Central memory CD8-positive, alpha-beta T cell (primary cell): ENCODE measurements at regions not wholly inside any gene's neighbourhood (a gene's known extent, or its start where the extent isn't known, plus 50 kb on each side); places are given as distances from the start of the nearest gene placed in this dataset.

ENCODE experiments used
- ATAC-seq: fragments of 150-1000 bp; cut with Tn5 transposase; replicated peaks from 2 replicates; pipeline ENCODE4 v1.10.0; 2022; ENCODE audit warnings: mild to moderate bottlenecking, moderate FRiP score, moderate number of reproducible peaks; ENCODE audit not compliant: poor library complexity, severe bottlenecking; ENCODE audit errors: extremely low read depth
- DNase-seq, 2 donors: peaks; one replicate each; pipeline ENCODE4 v3.0.0; 2021; ENCODE audit warnings: low spot score in 2 of 2
- H3K27ac Mint-ChIP-seq: one replicate; pipeline ENCODE4 v1.8.0; 2022; ENCODE audit warnings: low read depth, mild to moderate bottlenecking, moderate library complexity, mixed read lengths
- H3K27me3 Mint-ChIP-seq: one replicate; pipeline ENCODE4 v1.8.0; 2022; ENCODE audit warnings: mixed read lengths
- H3K36me3 Mint-ChIP-seq: one replicate; pipeline ENCODE4 v1.8.0; 2022; ENCODE audit warnings: mild to moderate bottlenecking, moderate library complexity, mixed read lengths; ENCODE audit not compliant: insufficient read depth
- H3K4me1 Mint-ChIP-seq: one replicate; pipeline ENCODE4 v1.8.0; 2022; ENCODE audit warnings: mixed read lengths
- H3K4me3 Mint-ChIP-seq: one replicate; pipeline ENCODE4 v1.8.0; 2022; ENCODE audit warnings: mild to moderate bottlenecking, moderate library complexity, mixed read lengths
- H3K9me3 Mint-ChIP-seq: one replicate; pipeline ENCODE4 v1.8.0; 2022; ENCODE audit warnings: mixed read lengths

DNA sequence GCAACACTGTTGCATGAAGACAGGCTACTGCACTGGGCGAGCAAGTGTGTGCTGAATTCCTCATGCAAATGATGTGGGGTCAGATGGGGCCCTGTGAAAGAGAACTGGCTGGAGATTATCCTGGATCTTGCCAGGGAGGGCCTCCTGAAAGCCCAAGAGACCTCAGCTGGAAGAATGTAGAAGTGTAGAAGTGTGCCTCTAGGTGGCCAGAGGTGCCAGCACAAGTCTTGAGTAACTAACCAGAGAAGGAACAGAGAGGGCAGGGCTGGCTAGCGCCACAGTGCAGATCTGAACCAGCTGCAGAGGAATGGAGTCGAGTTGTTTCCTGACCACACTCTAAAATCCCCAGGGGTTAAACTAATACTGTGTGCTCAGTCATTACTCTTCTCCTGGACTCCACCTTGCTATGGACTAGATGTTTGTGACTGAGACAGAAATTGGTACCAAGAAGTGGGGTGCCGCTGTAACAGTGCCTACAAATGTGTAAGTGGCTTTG lies 399.3 kb downstream of the LRATD1 start:
- Mint-ChIP-seq H3K4me1 (peaks cover 13% of the 10 kb centered on the region), H3K9me3 (peaks cover 4% of the 10 kb centered on the region), H3K36me3 (no peaks in the 10 kb centered on the region), H3K27ac (no peak overlapping the region), H3K4me3 (no peak overlapping the region), H3K27me3 (peaks cover 14% of the 10 kb centered on the region)
- ATAC-seq (no peak), DNase-seq (no peak)

- peaks cover 14% of the 10 kb centered on the region for H3K27me3 Mint-ChIP-seq
- peaks cover 4% of the 10 kb centered on the region for H3K9me3 Mint-ChIP-seq
- H3K4me1 Mint-ChIP-seq: peaks cover 34% of the 10 kb centered on the region
- H3K4me3 Mint-ChIP-seq: no peak overlapping the region
- no peak for DNase-seq
- ATAC-seq: no peak
- peak overlapping the region; percentile 80 for H3K27ac Mint-ChIP-seq
- peaks cover 2% of the 10 kb centered on the region for H3K36me3 Mint-ChIP-seq
These were observed 401.7 kb downstream of the LRATD1 start for GRCh38 chr2:15034246-15034645.

GRCh38 chr2:15034860-15035259 lies 402.3 kb downstream of the LRATD1 start:
- DNase-seq: no peak
- H3K4me1 Mint-ChIP-seq: peaks cover 38% of the 10 kb centered on the region
- no peak overlapping the region for H3K4me3 Mint-ChIP-seq
- ATAC-seq: no peak
- H3K27me3 Mint-ChIP-seq: peaks cover 14% of the 10 kb centered on the region
- H3K27ac Mint-ChIP-seq: no peak overlapping the region
- peaks cover 4% of the 10 kb centered on the region for H3K9me3 Mint-ChIP-seq
- peaks cover 2% of the 10 kb centered on the region for H3K36me3 Mint-ChIP-seq

- peak; percentile 89 for ATAC-seq
- Mint-ChIP-seq H3K9me3 (peaks cover 4% of the 10 kb centered on the region), H3K4me3 (peak overlapping the region; percentile 55)
These were observed 406.1 kb downstream of the LRATD1 start for GRCh38 chr2:15038366-15039364.

DNA sequence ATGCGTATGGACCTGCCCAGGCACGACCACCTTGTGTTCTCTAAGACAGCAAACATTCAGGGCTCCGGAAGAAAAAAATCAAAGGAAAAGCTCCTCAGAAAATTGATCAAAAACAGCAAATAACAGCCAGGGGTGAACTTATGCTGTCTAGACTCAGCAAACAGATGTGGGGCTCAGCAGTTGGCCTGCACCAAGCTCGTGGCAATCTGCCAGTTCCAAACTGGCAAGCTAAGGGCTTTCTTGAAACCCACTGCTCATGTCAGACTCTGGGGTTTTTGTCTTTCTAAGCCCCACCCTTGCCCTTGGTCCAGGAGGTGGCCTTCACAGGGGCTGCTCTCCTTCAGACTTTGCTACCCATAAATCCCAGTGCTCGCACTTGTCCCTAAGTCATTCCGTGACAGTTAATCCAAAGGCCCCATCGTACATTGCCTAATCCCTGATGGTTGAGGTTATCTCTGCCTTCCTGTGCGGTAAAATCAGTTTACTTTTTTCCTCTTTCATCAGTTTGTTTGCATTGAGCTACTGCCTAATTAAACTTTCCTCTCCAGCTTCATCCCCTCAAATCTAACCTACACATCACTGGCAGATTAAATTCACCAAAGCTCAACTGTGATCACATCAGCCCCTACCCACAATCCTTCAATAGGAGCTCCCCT lies 408.0 kb downstream of the LRATD1 start:
- H3K4me3 Mint-ChIP-seq: no peak overlapping the region
- H3K9me3 Mint-ChIP-seq: peaks cover under 1% of the 10 kb centered on the region
- peaks cover 30% of the 10 kb centered on the region for H3K4me1 Mint-ChIP-seq
- ATAC-seq (no peak), DNase-seq (no peak)
- H3K36me3 Mint-ChIP-seq: peaks cover 2% of the 10 kb centered on the region
- H3K27me3 Mint-ChIP-seq: peaks cover 9% of the 10 kb centered on the region
- no peak overlapping the region for H3K27ac Mint-ChIP-seq

More at GRCh38 chr2:15038366-15039364, 406.1 kb downstream of the LRATD1 start:
- H3K27me3 Mint-ChIP-seq: peaks cover 9% of the 10 kb centered on the region
- peaks cover 33% of the 10 kb centered on the region for H3K4me1 Mint-ChIP-seq
- DNase-seq: peak in 1 of 2 donors; percentile 27
- peak overlapping the region; percentile 90 for H3K27ac Mint-ChIP-seq
- peaks cover 2% of the 10 kb centered on the region for H3K36me3 Mint-ChIP-seq

DNA sequence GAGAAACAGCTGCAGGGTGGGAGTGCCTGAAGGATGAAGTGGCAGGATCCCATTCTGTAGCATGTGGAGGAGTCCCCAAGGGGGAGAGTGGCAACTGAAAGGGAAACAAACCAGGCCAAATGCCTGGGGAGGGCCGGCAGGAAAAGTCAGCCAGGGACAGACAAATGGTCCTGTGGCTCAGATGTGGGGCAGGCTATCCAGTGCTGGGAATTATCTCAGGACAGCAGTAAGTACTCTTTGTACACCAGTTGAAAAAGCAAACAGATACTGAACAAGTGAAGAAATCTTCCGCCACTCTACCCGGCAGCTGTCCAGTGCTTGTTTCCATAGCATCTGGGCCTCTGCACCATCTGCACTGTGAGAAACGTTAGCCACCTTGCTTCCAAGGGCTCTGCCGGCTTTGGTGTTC lies 408.9 kb downstream of the LRATD1 start:
- no peaks in the 10 kb centered on the region for H3K9me3 Mint-ChIP-seq
- ATAC-seq: no peak

GRCh38 chr2:15042801-15043217 lies 410.3 kb downstream of the LRATD1 start:
- Mint-ChIP-seq H3K27ac (no peak overlapping the region), H3K36me3 (peaks cover 2% of the 10 kb centered on the region), H3K4me3 (no peak overlapping the region), H3K9me3 (no peaks in the 10 kb centered on the region), H3K27me3 (peaks cover 9% of the 10 kb centered on the region), H3K4me1 (peaks cover 15% of the 10 kb centered on the region)
- ATAC-seq (no peak), DNase-seq (no peak)

More for the DNA sequence above, 408.9 kb downstream of the LRATD1 start:
- Mint-ChIP-seq H3K4me3 (no peak overlapping the region), H3K27ac (no peak overlapping the region), H3K36me3 (peaks cover 2% of the 10 kb centered on the region), H3K4me1 (peaks cover 29% of the 10 kb centered on the region), H3K27me3 (peaks cover 9% of the 10 kb centered on the region)
- DNase-seq: no peak

GRCh38 chr2:15043336-15044058 lies 411.0 kb downstream of the LRATD1 start:
- Mint-ChIP-seq H3K36me3 (no peaks in the 10 kb centered on the region), H3K9me3 (no peaks in the 10 kb centered on the region), H3K4me1 (peaks cover 11% of the 10 kb centered on the region), H3K27ac (no peak overlapping the region), H3K27me3 (peaks cover 9% of the 10 kb centered on the region), H3K4me3 (no peak overlapping the region)
- no peak for DNase-seq
- no peak for ATAC-seq

- Mint-ChIP-seq H3K27ac (no peak overlapping the region), H3K9me3 (no peaks in the 10 kb centered on the region), H3K27me3 (peaks cover 9% of the 10 kb centered on the region), H3K4me3 (no peak overlapping the region), H3K4me1 (peaks cover 1% of the 10 kb centered on the region), H3K36me3 (no peaks in the 10 kb centered on the region)
- ATAC-seq: no peak
- no peak for DNase-seq
These were observed 412.5 kb downstream of the LRATD1 start for GRCh38 chr2:15045054-15045453.

GRCh38 chr2:15047184-15047583 lies 414.7 kb downstream of the LRATD1 start:
- H3K27ac Mint-ChIP-seq: no peak overlapping the region
- H3K4me3 Mint-ChIP-seq: no peak overlapping the region
- peaks cover 4% of the 10 kb centered on the region for H3K27me3 Mint-ChIP-seq
- H3K4me1 Mint-ChIP-seq: peaks cover 5% of the 10 kb centered on the region
- DNase-seq (no peak), ATAC-seq (no peak)
- no peaks in the 10 kb centered on the region for H3K9me3 Mint-ChIP-seq
- no peaks in the 10 kb centered on the region for H3K36me3 Mint-ChIP-seq

DNA sequence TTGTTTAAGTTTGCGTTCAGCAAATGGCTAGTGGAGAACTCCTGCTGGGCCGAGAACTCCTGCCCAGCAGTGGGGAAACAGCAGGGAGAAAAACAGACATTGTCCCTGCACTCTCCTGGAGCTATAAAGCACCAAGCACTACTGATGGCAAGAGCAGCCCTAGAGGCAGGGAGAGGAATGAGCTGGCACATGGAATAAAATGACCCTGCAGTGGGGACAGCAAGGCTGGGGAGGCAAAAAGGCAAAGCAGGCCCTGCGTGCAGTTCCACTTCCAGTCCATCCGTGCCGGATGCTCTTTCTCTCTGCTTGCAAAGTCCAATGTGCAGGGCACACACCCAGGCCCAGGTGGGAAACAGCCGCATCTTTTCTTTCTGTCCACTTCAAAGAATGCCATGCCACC lies 415.5 kb downstream of the LRATD1 start:
- ATAC-seq (no peak), DNase-seq (no peak)
- Mint-ChIP-seq H3K4me3 (no peak overlapping the region), H3K36me3 (no peaks in the 10 kb centered on the region), H3K9me3 (no peaks in the 10 kb centered on the region), H3K4me1 (peaks cover 5% of the 10 kb centered on the region), H3K27ac (no peak overlapping the region), H3K27me3 (no peaks in the 10 kb centered on the region)
